MCF 10A (cell line): ENCODE measurements at regions not wholly inside any gene's neighbourhood (a gene's known extent, or its start where the extent isn't known, plus 50 kb on each side); places are given as distances from the start of the nearest gene placed in this dataset.

ENCODE experiments used
- BruUV-seq: library from RNA; stranded (reverse); fragments of 400-500 nt; replicated peaks from 2 replicates; lab custom pipeline; 2021; lab: Mats Ljungman, UMichigan
- CTCF ChIA-PET: fragments of 300-600 bp; sonication (Branson Sonifier 250); formaldehyde crosslinking; extraction: SDS; loops from one replicate; lab custom pipeline; 2021; ENCODE audit warnings: antibody characterized with exemption, inconsistent platforms; lab: Yijun Ruan, JAX
- POLR2A ChIA-PET: fragments of 300-600, 350-650 bp; sonication (Branson Sonifier 250); formaldehyde crosslinking; extraction: SDS; loops from one replicate; lab custom pipeline; 2020; ENCODE audit warnings: antibody characterized with exemption, inconsistent platforms; lab: Yijun Ruan, JAX
- DNase-seq: peaks from one replicate; pipeline ENCODE4 v3.0.0-alpha.2; 2018; ENCODE audit not compliant: unreplicated experiment
- H3K27ac Mint-ChIP-seq: one replicate; pipeline ENCODE4 v1.8.0; 2022; ENCODE audit warnings: mild to moderate bottlenecking, low read depth, mixed read lengths; ENCODE audit not compliant: unreplicated experiment
- H3K27me3 Mint-ChIP-seq: one replicate; pipeline ENCODE4 v1.8.0; 2022; ENCODE audit warnings: mixed read lengths; ENCODE audit not compliant: insufficient read depth, unreplicated experiment
- H3K36me3 Mint-ChIP-seq: one replicate; pipeline ENCODE4 v1.8.0; 2022; ENCODE audit warnings: mild to moderate bottlenecking, moderate library complexity, mixed read lengths; ENCODE audit not compliant: insufficient read depth, unreplicated experiment
- H3K4me1 Mint-ChIP-seq: one replicate; pipeline ENCODE4 v1.8.0; 2022; ENCODE audit warnings: mixed read lengths; ENCODE audit not compliant: insufficient read depth, unreplicated experiment
- H3K4me3 Mint-ChIP-seq: one replicate; pipeline ENCODE4 v1.8.0; 2022; ENCODE audit warnings: mild to moderate bottlenecking, moderate library complexity, mixed read lengths; ENCODE audit not compliant: unreplicated experiment
- H3K9me3 Mint-ChIP-seq: one replicate; pipeline ENCODE4 v1.8.0; 2022; ENCODE audit warnings: mixed read lengths; ENCODE audit not compliant: unreplicated experiment
- CTCF ChIP-seq: fragments of 200-600 bp; IDR thresholded peaks from one replicate; pipeline ENCODE4 v1.8.0; 2022; ENCODE audit warnings: antibody characterized with exemption, mild to moderate bottlenecking; ENCODE audit not compliant: unreplicated experiment
- intact Hi-C: fragments of 100-400 bp; cut with micrococcal nuclease; formaldehyde crosslinking; loops from 2 replicates; pipeline ENCODE4 v1.14.1; 2022

- BruUV-seq: no TSS peak
- H3K27me3 Mint-ChIP-seq: peaks cover 94% of the 10 kb centered on the region
- H3K4me1 Mint-ChIP-seq: no peaks in the 10 kb centered on the region
- intact Hi-C loops: no loop called here
- ChIA-PET CTCF (interaction anchor here (0.6 kb wide), 1 partner anchor 21 kb away, joined by 3 read pairs; no protein-coding TSS in a partner anchor), POLR2A (no interaction called here)
- H3K4me3 Mint-ChIP-seq: no peak overlapping the region
- no peaks in the 10 kb centered on the region for H3K36me3 Mint-ChIP-seq
- H3K27ac Mint-ChIP-seq: no peak overlapping the region
- no peak for DNase-seq
- no peaks in the 10 kb centered on the region for H3K9me3 Mint-ChIP-seq
- no peak for TF ChIP-seq CTCF
Observed at GRCh38 chr7:51982653-51983052, 666.0 kb upstream of the COBL start.

GRCh38 chr7:51980812-51981211, 664.2 kb upstream of the COBL start:
- intact Hi-C loops: no loop called here
- Mint-ChIP-seq H3K4me3 (no peak overlapping the region), H3K36me3 (no peaks in the 10 kb centered on the region), H3K27me3 (peaks cover 78% of the 10 kb centered on the region), H3K9me3 (no peaks in the 10 kb centered on the region), H3K27ac (no peak overlapping the region), H3K4me1 (no peaks in the 10 kb centered on the region)
- no peak for TF ChIP-seq CTCF
- no TSS peak for BruUV-seq
- DNase-seq: no peak
- ChIA-PET POLR2A (no interaction called here), CTCF (no interaction called here)

- no peak for TF ChIP-seq CTCF
- DNase-seq: no peak
- Mint-ChIP-seq H3K36me3 (no peaks in the 10 kb centered on the region), H3K9me3 (no peaks in the 10 kb centered on the region), H3K27ac (no peak overlapping the region), H3K4me1 (no peaks in the 10 kb centered on the region), H3K4me3 (no peak overlapping the region), H3K27me3 (peaks cover 77% of the 10 kb centered on the region)
- BruUV-seq: no TSS peak
- POLR2A ChIA-PET: no interaction called here
- intact Hi-C loops: no loop called here
- CTCF ChIA-PET: no interaction called here
Observed at GRCh38 chr7:51980313-51980712, 663.7 kb upstream of the COBL start.

GRCh38 chr7:51977913-51978312, 661.3 kb upstream of the COBL start:
- H3K27ac Mint-ChIP-seq: no peak overlapping the region
- no peak overlapping the region for H3K4me3 Mint-ChIP-seq
- no peaks in the 10 kb centered on the region for H3K36me3 Mint-ChIP-seq
- H3K27me3 Mint-ChIP-seq: peaks cover 63% of the 10 kb centered on the region
- TF ChIP-seq CTCF: no peak
- ChIA-PET POLR2A (no interaction called here), CTCF (no interaction called here)
- intact Hi-C loops: no loop called here
- BruUV-seq: no TSS peak
- DNase-seq: no peak
- H3K4me1 Mint-ChIP-seq: no peaks in the 10 kb centered on the region
- no peaks in the 10 kb centered on the region for H3K9me3 Mint-ChIP-seq
